ENCODE measurements at regions not wholly inside any gene's neighbourhood (a gene's known extent, or its start where the extent isn't known, plus 50 kb on each side); places are given as distances from the start of the nearest gene placed in this dataset.

- Histone ChIP-seq H3K4me3 (ENCODE audit: low read depth in 1 of 3, low read length in 3 of 3) (no peak overlapping the region), H3K4me1 (ENCODE audit: control insufficient read depth in 4 of 4, insufficient read depth in 4 of 4, low read length in 3 of 4) (no peaks in the 10 kb centered on the region), H3K36me3 (ENCODE audit: control insufficient read depth in 4 of 4, insufficient read depth in 3 of 4, low read depth in 1 of 4, low read length in 3 of 4) (no peaks in the 10 kb centered on the region), H3K27me3 (ENCODE audit: control insufficient read depth in 4 of 4, insufficient read depth in 4 of 4, low read length in 3 of 4) (no peaks in the 10 kb centered on the region), H3K9me3 (ENCODE audit: control insufficient read depth in 4 of 4, low read length in 3 of 4) (no peaks in the 10 kb centered on the region), H3K9ac (ENCODE audit: low read depth in 1 of 2, low read length in 2 of 2) (no peak overlapping the region), H3K27ac (ENCODE audit: low read depth in 1 of 2, low read length in 2 of 2) (no peak overlapping the region)
- 32% methylated on average over 1 of the region's 1 CpG for WGBS
- TF ChIP-seq EGR1 (IDR thresholded peaks at IDR 0.05; ENCODE audit: low read depth in 2 of 2) (no peak), SP1 (IDR thresholded peaks at IDR 0.05) (no peak), RAD21 (IDR thresholded peaks at IDR 0.05) (no peak), TAF1 (conservative IDR thresholded peaks at IDR 0.05) (no peak), HNF4G (IDR thresholded peaks at IDR 0.05) (no peak), CTCF (IDR thresholded peaks at IDR 0.05; ENCODE audit: low read depth, low read length, missing input control) (no peak), ATF3 (IDR thresholded peaks at IDR 0.05) (no peak), MAX (IDR thresholded peaks at IDR 0.05) (no peak), NR2F2 (IDR thresholded peaks at IDR 0.05) (no peak), FOXA2 (IDR thresholded peaks at IDR 0.05) (no peak), JUND (IDR thresholded peaks at IDR 0.05) (no peak), YY1 (IDR thresholded peaks at IDR 0.05) (no peak), GABPA (IDR thresholded peaks at IDR 0.05 in 1 of 2, conservative IDR thresholded peaks at IDR 0.05 in 1 of 2) (no peak), HNF4A (conservative IDR thresholded peaks at IDR 0.05) (no peak), FOXA1 (IDR thresholded peaks at IDR 0.05) (no peak), ZBTB33 (IDR thresholded peaks at IDR 0.05) (no peak)
- no peak for DNase-seq (ENCODE audit: low spot score)
These were observed 179.0 kb upstream of the LARGE1 start for GRCh38 chr22:34099278-34099677.

- Histone ChIP-seq H3K36me3 (ENCODE audit: control insufficient read depth in 4 of 4, insufficient read depth in 3 of 4, low read depth in 1 of 4, low read length in 3 of 4) (no peaks in the 10 kb centered on the region), H3K9ac (ENCODE audit: low read depth in 1 of 2, low read length in 2 of 2) (no peak overlapping the region), H3K4me1 (ENCODE audit: control insufficient read depth in 4 of 4, insufficient read depth in 4 of 4, low read length in 3 of 4) (peaks cover 0 to 6% (median 3%) of the 10 kb centered on the region in 4 donors), H3K27ac (ENCODE audit: low read depth in 1 of 2, low read length in 2 of 2) (no peak overlapping the region), H3K4me3 (ENCODE audit: low read depth in 1 of 3, low read length in 3 of 3) (no peak overlapping the region), H3K9me3 (ENCODE audit: control insufficient read depth in 4 of 4, low read length in 3 of 4) (no peaks in the 10 kb centered on the region), H3K27me3 (ENCODE audit: control insufficient read depth in 4 of 4, insufficient read depth in 4 of 4, low read length in 3 of 4) (no peaks in the 10 kb centered on the region)
- 79% methylated on average over 5 of the region's 5 CpGs for WGBS
- no peak for TF ChIP-seq JUND (IDR thresholded peaks at IDR 0.05)
- TF ChIP-seq REST (IDR thresholded peaks at IDR 0.05) = peak; percentile 49
- no peak for DNase-seq (ENCODE audit: low spot score)
These were observed 182.4 kb upstream of the LARGE1 start for GRCh38 chr22:34102633-34103032.
